ENCODE measurements at regions not wholly inside any gene's neighbourhood (a gene's known extent, or its start where the extent isn't known, plus 50 kb on each side); places are given as distances from the start of the nearest gene placed in this dataset.

DNA sequence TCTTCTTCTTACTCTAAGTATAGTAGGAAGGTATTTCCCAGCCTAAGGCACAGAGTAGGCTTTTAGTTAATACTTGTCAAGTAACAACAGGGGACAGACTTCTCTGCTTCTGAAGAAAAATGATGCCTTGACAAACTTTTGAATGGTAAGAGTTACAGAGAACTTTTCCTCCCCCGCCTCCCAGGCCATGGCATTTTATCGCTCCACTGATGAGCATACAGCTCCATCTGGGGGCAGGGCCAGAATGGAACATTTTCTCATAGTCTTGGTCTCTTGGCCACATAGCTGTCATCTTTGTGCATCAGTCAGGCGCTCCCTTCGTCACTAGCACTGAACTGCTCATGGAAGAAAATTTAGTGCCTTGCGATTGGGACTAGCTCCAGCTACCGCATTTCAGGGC lies 1066.8 kb upstream of the CITED2 start:
- H3K4me3 ChIP-seq (ENCODE audit: low read depth, low read length): no peak overlapping the region
- TF ChIP-seq, protein P1, sequence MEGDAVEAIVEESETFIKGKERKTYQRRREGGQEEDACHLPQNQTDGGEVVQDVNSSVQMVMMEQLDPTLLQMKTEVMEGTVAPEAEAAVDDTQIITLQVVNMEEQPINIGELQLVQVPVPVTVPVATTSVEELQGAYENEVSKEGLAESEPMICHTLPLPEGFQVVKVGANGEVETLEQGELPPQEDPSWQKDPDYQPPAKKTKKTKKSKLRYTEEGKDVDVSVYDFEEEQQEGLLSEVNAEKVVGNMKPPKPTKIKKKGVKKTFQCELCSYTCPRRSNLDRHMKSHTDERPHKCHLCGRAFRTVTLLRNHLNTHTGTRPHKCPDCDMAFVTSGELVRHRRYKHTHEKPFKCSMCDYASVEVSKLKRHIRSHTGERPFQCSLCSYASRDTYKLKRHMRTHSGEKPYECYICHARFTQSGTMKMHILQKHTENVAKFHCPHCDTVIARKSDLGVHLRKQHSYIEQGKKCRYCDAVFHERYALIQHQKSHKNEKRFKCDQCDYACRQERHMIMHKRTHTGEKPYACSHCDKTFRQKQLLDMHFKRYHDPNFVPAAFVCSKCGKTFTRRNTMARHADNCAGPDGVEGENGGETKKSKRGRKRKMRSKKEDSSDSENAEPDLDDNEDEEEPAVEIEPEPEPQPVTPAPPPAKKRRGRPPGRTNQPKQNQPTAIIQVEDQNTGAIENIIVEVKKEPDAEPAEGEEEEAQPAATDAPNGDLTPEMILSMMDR (IDR thresholded peaks at IDR 0.05; ENCODE audit: control insufficient read depth, extremely low read depth, insufficient read depth): peak; percentile 47
- peak; percentile 23 for DNase-seq (ENCODE audit: low read depth)

DNA sequence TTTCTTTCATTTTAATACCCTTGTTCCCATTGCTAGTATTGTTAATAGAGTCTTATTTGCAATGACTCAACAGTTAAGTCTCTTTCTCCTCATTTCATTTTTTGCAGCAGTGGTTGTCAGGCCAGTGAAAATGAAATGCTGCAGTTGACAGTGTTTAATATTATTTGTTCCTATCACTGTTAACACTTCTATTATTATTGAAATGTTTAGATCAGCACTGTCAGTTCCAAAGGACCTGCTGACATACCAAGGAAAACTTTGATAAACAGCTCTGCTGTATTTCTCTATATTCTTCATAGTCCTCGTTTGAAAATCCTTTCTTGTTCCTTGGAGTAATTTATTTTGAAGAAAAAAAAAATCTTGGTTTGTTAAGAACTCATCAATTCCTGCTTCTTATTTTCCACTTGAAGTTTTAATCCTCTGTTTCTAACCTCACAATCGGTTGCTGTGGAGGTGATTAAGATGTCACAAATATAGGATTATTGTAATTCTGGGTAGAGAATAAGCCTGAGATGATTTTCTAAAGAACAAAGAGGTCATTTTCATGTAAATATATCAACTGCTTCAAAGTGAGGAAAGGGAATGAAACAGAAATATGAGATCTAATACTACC lies 1065.9 kb upstream of the CITED2 start:
- DNase-seq (ENCODE audit: low read depth): no peak
- TF ChIP-seq, protein P1 (IDR thresholded peaks at IDR 0.05; ENCODE audit: control insufficient read depth, extremely low read depth, insufficient read depth): no peak
- H3K4me3 ChIP-seq (ENCODE audit: low read depth, low read length): no peak overlapping the region

DNA sequence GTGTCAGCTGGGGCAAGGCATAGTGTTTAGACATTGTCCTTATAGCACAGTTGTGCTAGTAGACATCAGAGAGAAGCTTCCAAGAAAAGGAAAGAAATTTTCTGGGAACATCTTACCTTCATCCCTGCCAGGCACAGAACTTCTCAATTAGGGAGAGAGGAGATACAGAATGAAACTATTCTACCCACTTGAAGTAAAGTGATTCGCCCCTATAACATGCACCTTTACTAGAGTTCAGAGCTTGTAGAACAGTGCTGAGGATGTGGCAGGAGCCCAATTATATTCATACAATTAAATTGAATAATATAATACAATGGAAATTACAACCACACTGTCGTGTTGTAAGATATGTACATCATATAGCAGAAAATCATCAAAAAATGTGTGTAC lies 1063.9 kb upstream of the CITED2 start:
- DNase-seq (ENCODE audit: low read depth): no peak
- TF ChIP-seq, protein P1 (IDR thresholded peaks at IDR 0.05; ENCODE audit: control insufficient read depth, extremely low read depth, insufficient read depth): no peak
- H3K4me3 ChIP-seq (ENCODE audit: low read depth, low read length): no peak overlapping the region

DNA sequence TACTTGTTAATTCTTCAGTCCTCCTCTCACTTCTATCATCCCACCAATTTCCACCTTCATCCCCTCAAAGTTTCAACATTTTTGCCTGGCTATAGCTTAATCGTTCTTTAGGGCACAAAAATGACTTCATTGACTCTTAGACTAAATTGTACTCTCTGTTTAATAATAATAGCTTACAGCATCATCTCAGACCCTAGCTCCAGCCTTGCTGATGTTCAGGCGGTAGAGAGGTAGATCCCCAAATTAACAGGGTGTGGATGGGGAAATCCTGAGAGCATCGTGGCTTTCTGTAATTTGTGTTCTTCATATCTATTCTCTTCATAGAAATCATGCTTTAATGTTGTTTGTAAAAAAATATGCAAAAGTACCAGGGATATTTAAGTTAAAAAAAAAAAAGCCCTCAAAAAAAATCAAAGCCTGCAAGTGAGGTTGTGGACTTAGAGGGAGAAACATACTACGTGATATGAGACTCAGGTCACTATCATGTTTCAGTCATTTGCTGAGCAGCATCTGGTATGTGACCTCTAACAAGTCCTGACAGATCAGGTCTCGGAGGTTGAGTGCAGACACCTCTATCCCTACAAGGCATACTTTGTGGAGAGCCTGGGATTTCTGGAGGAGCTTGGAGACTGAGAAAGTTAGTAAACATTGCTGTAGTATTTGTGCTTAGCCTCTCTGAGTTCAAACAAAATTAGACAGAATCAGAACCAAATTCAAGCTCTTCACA lies 1063.3 kb upstream of the CITED2 start:
- no peak overlapping the region for H3K4me3 ChIP-seq (ENCODE audit: low read depth, low read length)
- DNase-seq (ENCODE audit: low read depth): no peak
- TF ChIP-seq, protein P1 (IDR thresholded peaks at IDR 0.05; ENCODE audit: control insufficient read depth, extremely low read depth, insufficient read depth): no peak

DNA sequence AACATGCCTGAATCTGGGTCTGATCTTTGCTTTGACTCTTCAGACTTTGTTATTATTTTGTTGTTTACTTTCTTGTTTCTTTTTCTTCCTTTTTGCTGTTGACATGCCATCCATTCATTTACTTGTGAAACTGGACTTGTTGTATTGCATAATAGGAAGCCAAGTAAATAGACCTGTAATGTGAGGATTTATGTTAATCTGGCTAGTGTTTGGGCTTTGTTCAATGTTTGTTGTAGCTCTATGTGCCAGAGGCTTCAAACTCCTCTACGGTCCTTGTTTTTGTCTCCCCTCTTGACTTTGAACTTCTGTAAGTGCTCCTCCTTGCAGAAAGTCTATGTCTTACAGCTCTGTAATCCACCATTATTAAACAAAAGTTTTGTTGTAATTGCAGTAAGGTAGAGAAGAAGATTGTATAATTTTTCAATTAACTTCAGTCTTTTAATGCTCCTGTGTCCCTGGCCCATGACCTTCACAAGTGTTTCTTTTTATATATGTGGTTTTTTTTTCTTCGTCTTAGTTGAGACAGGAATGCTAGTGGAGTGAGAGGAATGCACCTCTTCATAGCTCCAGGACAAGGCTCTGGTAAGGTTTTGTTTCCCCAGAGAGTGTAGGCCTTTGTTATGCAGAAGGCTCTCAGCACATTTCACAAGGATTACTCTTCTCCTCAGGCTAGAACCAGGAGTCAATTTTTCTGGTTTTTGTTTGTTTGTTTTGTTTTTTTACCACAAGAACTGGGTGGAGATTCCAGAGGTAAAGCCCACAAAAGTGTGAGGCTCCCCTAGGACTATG lies 1061.8 kb upstream of the CITED2 start:
- TF ChIP-seq, protein P1 (IDR thresholded peaks at IDR 0.05; ENCODE audit: control insufficient read depth, extremely low read depth, insufficient read depth): no peak
- no peak for DNase-seq (ENCODE audit: low read depth)
- no peak overlapping the region for H3K4me3 ChIP-seq (ENCODE audit: low read depth, low read length)

DNA sequence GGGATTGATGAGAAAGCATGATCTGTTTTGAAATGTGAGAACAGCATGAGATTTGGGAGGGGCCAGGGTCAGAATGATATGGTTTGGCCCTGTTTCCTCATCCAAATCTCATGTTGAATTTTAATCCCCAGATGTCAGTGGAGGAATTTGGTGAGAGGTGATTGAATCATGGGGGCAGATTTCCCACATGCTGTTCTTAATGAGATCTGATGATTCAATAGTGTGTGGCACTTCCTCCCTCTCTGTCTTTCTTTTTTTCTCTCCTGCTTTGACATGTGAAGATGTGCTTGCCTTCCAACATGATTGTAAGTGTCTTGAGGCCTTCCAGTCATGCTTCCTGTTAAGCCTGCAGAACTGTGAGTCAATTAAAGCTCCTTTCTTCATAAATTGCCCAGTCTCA lies 1060.3 kb upstream of the CITED2 start:
- H3K4me3 ChIP-seq (ENCODE audit: low read depth, low read length): no peak overlapping the region
- TF ChIP-seq, protein P1 (IDR thresholded peaks at IDR 0.05; ENCODE audit: control insufficient read depth, extremely low read depth, insufficient read depth): no peak
- no peak for DNase-seq (ENCODE audit: low read depth)
